HG03439 (cell line): ENCODE measurements at regions not wholly inside any gene's neighbourhood (a gene's known extent, or its start where the extent isn't known, plus 50 kb on each side); places are given as distances from the start of the nearest gene placed in this dataset.

Source experiments
- ATAC-seq: cut with Tn5 transposase; IDR thresholded peaks from one replicate; pipeline ENCODE4 v1.9.1; 2021; ENCODE audit warnings: mild to moderate bottlenecking, moderate library complexity; ENCODE audit not compliant: unreplicated experiment

- ATAC-seq, result no peak
Observed at GRCh38 chr1:8204826-8205225, 113.1 kb upstream of the SLC45A1 start.

- no peak for ATAC-seq
Observed at GRCh38 chr1:8203551-8203950, 114.4 kb upstream of the SLC45A1 start.

- ATAC-seq, result no peak
Observed at GRCh38 chr1:8203056-8203455, 114.9 kb upstream of the SLC45A1 start.

- no peak for ATAC-seq
Observed at GRCh38 chr1:8202182-8202905, 115.6 kb upstream of the SLC45A1 start.

GRCh38 chr1:8201331-8201861, 116.5 kb upstream of the SLC45A1 start:
- no peak for ATAC-seq

GRCh38 chr1:8200317-8201115, 117.4 kb upstream of the SLC45A1 start:
- ATAC-seq, result no peak

GRCh38 chr1:8198522-8198921, 119.4 kb upstream of the SLC45A1 start:
- ATAC-seq, result no peak

- ATAC-seq, result no peak
Observed at GRCh38 chr1:8197493-8198282, 120.2 kb upstream of the SLC45A1 start.

- no peak for ATAC-seq
Observed at GRCh38 chr1:8194481-8195227, 123.3 kb upstream of the SLC45A1 start.

- ATAC-seq, result no peak
Observed at GRCh38 chr1:8193840-8194406, 124.0 kb upstream of the SLC45A1 start.

GRCh38 chr1:8191474-8191873, 126.4 kb upstream of the SLC45A1 start:
- no peak for ATAC-seq

GRCh38 chr1:8189931-8190483, 127.9 kb upstream of the SLC45A1 start:
- ATAC-seq, result no peak

- no peak for ATAC-seq
Observed at GRCh38 chr1:8185400-8185799, 132.5 kb upstream of the SLC45A1 start.

- ATAC-seq, result no peak
Observed at GRCh38 chr1:8184301-8184700, 133.6 kb upstream of the SLC45A1 start.

GRCh38 chr1:8182034-8182761, 135.7 kb upstream of the SLC45A1 start:
- ATAC-seq, result no peak

- ATAC-seq, result no peak
Observed at GRCh38 chr1:8179132-8179793, 138.7 kb upstream of the SLC45A1 start.

- ATAC-seq, result no peak
Observed at GRCh38 chr1:8176279-8176678, 141.6 kb upstream of the SLC45A1 start.

GRCh38 chr1:8174807-8175206, 143.1 kb upstream of the SLC45A1 start:
- ATAC-seq, result no peak
